GM21381 (cell line): ENCODE measurements at regions not wholly inside any gene's neighbourhood (a gene's known extent, or its start where the extent isn't known, plus 50 kb on each side); places are given as distances from the start of the nearest gene placed in this dataset.
"Not testable (repeated sequence)": the region's sequence is repeated elsewhere in the genome, so short reads cannot be mapped to it uniquely, and the experiment has no call there.

ENCODE experiments used
- ATAC-seq: cut with Tn5 transposase; IDR thresholded peaks from one replicate; pipeline ENCODE4 v1.9.1; 2021; ENCODE audit warnings: mild to moderate bottlenecking, moderate library complexity; ENCODE audit not compliant: unreplicated experiment

GRCh38 chr3:177336873-177337450 is 139.7 kb upstream of the TBL1XR1 start:
- ATAC-seq: no peak

- peak; percentile 88 for ATAC-seq
Observed at GRCh38 chr3:177337541-177338331, 140.5 kb upstream of the TBL1XR1 start.

DNA sequence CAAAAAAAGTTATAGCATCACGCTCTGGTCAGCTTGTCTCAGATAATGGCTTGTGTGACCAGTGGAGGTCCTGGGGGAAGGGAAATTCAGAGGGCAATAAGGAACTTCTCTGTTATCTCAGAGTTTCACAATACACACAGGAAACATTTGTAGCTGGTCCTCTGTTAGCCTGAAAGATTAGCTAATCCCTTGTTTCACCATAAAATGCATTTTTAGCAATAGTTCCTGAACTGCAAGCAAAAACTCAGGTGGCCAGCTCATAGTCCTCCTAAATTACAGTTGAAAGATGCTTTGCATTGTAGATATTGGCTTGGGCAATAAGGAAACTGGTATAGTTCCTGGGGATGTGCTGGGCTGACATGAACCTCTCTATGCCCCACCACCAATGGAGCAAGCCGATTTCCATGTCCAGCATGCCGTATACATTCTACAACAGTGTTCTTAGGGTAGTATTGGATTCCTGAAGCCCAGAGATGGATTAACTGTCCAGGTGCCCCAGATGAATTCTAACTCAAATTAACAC is 141.5 kb upstream of the TBL1XR1 start:
- no peak for ATAC-seq

DNA sequence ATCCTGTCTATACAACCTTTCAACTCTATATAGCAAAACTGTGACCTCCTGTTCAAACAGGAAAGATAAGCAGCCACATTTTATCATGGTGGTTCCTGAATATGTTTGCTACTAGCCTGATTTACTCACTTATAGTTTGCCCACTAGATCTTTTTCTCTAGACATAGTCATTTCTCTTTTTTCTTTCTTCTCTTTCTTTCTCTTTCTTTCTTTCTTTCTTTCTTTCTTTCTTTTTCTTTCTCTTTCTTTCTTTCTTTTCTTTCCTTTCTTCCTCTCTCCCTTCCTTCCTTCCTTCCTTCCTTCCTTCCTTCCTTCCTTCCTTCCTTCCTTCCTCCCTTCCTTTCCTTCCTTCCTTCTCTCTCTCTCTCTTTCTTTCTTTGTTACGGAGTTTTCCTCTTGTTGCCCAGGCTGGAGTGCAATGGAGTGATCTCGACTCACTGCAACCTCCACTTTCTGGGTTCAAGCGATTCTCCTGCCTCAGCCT is 142.0 kb upstream of the TBL1XR1 start:
- ATAC-seq: not testable (repeated sequence)

- ATAC-seq: no peak
Observed at GRCh38 chr3:177340243-177340830, 143.1 kb upstream of the TBL1XR1 start.

GRCh38 chr3:177341736-177342419 is 144.6 kb upstream of the TBL1XR1 start:
- ATAC-seq: no peak

DNA sequence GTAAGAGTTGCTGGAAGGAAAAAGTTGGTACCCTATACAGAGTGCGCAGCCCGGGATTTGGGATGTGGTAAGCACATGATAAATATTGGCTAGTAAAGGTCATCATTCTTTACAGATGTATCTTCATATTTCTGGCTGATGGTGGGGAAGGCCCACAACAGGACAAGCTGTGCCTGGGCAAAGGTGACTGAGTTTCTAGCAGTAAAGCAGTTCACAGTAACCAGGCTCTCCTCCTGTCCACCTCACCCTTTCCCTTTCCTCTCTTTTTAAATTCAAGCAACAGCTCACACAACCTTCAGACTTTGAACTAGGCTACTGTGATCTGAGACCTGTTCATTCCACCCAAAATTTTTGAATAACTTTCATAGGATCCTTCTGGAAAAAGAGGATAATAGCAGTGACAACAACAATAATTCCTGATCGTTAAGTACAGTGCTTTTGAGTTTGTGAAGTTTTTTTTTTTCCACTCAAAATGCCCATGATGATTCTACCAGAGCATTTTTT is 145.9 kb upstream of the TBL1XR1 start:
- no peak for ATAC-seq

GRCh38 chr3:177345049-177345972 is 148.0 kb upstream of the TBL1XR1 start:
- ATAC-seq: peak; percentile 91

DNA sequence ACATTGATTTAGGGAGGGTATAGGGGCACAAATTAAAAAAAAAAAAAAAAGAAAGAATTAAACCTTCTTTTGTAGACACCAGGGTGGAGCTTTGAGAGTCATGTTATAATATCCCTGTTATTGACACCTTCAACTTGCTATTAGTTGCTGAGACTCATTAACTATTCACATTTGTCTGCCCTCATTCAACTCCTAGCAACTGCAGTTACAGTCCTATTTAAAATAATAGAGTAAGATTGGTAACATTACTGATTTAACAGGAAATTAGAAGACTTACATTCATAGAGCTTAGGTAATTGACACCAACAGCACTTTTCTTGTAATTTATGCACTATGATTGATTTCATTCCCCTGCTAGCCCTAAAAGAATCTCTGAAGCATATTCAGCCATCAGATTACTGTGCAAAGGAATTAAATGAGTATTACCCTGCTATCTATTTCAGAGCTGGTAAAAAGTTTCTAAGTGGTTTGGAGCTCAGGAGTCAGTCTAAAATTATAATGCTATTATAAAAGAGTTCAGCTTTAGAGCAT is 148.8 kb upstream of the TBL1XR1 start:
- no peak for ATAC-seq

DNA sequence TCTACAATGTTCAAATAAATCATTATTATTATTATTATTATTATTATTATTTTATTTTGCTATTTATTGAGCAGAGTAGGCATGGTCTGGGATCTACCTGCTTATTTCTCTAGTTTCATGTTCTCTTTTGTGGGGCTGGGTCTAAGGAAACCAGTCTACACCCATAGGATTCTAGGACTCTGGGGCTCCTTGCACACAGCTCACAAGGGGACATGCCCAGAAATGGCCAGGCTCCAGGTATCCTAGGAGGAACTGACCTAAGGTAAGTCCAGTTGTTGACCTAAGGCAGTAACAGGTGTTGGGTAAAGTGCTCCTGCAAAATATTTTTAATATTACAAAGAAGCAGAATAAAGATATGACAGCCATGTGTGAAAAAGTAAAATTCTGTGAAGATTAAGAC is 149.6 kb upstream of the TBL1XR1 start:
- no peak for ATAC-seq

GRCh38 chr3:177347611-177348010 is 150.3 kb upstream of the TBL1XR1 start:
- ATAC-seq: no peak

DNA sequence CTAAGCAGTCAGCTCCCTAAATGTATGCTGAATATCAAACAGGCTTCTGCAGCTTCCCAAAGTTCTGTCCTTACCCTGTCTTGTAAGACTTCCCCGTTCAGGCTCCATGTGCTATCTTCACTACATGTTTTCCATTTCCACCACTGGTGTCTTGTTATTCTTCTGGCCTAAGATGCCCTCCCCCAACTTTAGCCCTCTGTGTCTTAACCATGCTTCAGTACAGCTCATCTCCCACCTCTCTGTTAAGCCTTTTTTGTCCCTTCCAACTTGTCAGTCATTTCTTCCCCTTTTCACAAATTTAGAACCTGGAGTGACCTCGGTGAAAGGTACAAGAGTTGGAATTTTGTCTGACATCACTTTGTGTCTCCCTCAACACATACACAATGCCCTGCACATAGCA is 151.7 kb upstream of the TBL1XR1 start:
- ATAC-seq: no peak

- ATAC-seq: no peak
Observed at GRCh38 chr3:177349384-177349783, 152.1 kb upstream of the TBL1XR1 start.

GRCh38 chr3:177350121-177350520 is 152.8 kb upstream of the TBL1XR1 start:
- no peak for ATAC-seq

GRCh38 chr3:177351206-177351605 is 153.9 kb upstream of the TBL1XR1 start:
- no peak for ATAC-seq

DNA sequence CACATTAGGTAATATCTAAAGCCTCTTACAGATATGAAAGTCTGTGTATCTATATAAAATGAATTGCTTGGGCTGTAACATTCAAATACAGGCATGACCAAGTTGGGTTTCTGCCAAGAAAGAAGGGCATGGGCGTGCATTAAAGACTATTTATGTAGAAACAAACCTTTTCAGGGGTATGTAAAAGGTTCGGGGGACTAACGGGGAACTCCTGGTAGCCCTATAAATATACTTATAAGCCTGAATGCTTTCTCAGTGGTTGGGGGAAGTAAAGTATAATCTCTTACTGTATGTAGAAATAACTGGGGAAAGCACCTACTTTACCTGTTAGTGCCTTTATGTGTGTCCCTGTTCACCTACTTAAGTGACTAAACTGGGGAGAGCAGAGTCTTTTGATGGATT is 154.5 kb upstream of the TBL1XR1 start:
- peak; percentile 97 for ATAC-seq

- no peak for ATAC-seq
Observed at GRCh38 chr3:177352424-177352823, 155.1 kb upstream of the TBL1XR1 start.

DNA sequence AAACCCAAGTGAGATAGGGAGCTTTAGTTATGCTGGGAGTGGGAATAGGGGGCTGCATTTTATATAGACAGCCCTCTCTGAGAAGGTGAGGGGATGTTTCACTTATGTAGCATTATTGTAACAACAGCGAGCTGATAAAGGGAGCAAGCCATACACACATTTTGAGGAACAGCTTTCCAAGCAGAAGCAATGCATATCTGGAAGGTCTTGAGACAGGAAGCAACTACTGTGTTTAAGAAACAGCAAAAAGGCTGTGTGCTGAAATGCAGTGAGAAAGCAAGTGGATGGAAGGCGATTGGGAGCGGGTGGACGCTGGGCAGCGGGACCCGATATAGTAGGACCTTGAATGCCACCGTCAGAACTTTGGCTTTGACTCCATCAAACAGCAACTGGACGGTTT is 155.9 kb upstream of the TBL1XR1 start:
- no peak for ATAC-seq

DNA sequence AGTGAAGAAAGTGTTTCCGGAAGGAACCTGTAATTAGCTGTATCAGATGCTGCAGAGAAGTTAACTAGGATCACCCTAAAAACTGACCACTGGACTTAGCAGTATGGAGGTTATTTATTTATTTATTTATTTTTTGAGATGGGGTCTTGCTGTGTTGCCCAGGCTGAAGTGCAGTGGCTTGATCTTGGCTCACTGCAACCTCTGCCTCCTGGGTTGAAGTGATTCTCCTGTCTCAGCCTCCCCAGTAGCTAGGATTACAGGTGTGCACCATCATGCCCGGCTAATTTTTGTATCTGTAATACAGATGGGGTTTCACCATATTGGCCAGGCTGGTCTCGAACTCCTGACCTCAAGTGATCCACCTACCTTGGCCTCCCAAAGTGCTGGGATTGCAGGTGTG is 156.6 kb upstream of the TBL1XR1 start:
- ATAC-seq: not testable (repeated sequence)

DNA sequence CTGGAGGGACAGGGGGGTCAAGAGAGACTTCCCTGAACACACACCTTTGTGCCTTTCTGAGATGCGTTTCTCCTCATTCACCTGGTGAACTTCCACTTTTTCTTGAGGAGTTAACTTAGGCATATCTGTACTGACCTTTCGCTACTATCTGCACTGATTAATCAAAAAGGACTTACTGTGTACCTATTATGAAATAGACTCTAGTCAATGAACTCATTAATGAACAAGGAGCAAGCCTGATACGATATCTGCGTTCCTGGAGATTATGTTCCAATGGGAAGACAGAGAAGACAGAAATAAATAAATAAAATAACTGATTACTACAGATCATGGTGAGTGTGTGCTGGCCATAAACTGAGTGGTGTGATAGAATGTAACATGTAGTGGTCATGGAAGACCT is 157.2 kb upstream of the TBL1XR1 start:
- ATAC-seq: no peak
